ENCODE measurements at regions not wholly inside any gene's neighbourhood (a gene's known extent, or its start where the extent isn't known, plus 50 kb on each side); places are given as distances from the start of the nearest gene placed in this dataset.
"Not testable (repeated sequence)": the region's sequence is repeated elsewhere in the genome, so short reads cannot be mapped to it uniquely, and the experiment has no call there.

- H3K9me3 Mint-ChIP-seq; DNase-seq (ENCODE audit: low spot score); H3K4me1 Mint-ChIP-seq (ENCODE audit: low read depth); H3K4me3 Mint-ChIP-seq (ENCODE audit: low read depth); H3K36me3 Mint-ChIP-seq (ENCODE audit: low read depth); intact Hi-C loops (cut with micrococcal nuclease); H3K27me3 Mint-ChIP-seq (ENCODE audit: low read depth); H3K27ac Mint-ChIP-seq: not testable (repeated sequence)
Measured at GRCh38 chr6:106857310-106857709, 117.2 kb downstream of the CD24 start.

GRCh38 chr6:106856227-106856874, 118.2 kb downstream of the CD24 start:
- no peak overlapping the region for H3K4me3 Mint-ChIP-seq (ENCODE audit: low read depth)

GRCh38 chr6:106855117-106855516, 119.4 kb downstream of the CD24 start:
- no peaks in the 10 kb centered on the region for H3K4me1 Mint-ChIP-seq (ENCODE audit: low read depth)
- H3K9me3 Mint-ChIP-seq: no peaks in the 10 kb centered on the region
- H3K27me3 Mint-ChIP-seq (ENCODE audit: low read depth): peaks cover 5% of the 10 kb centered on the region
- DNase-seq (ENCODE audit: low spot score): no peak
- no peak overlapping the region for H3K27ac Mint-ChIP-seq
- no peak overlapping the region for H3K4me3 Mint-ChIP-seq (ENCODE audit: low read depth)
- no peaks in the 10 kb centered on the region for H3K36me3 Mint-ChIP-seq (ENCODE audit: low read depth)
- intact Hi-C loops (cut with micrococcal nuclease): no loop called here

More at GRCh38 chr6:106856227-106856874, 118.2 kb downstream of the CD24 start:
- Mint-ChIP-seq H3K27me3 (ENCODE audit: low read depth) (peaks cover 5% of the 10 kb centered on the region), H3K27ac (no peak overlapping the region), H3K4me1 (ENCODE audit: low read depth) (no peaks in the 10 kb centered on the region), H3K36me3 (ENCODE audit: low read depth) (no peaks in the 10 kb centered on the region), H3K9me3 (peaks cover 6% of the 10 kb centered on the region)
- intact Hi-C loops (cut with micrococcal nuclease): no loop called here
- no peak for DNase-seq (ENCODE audit: low spot score)

DNA sequence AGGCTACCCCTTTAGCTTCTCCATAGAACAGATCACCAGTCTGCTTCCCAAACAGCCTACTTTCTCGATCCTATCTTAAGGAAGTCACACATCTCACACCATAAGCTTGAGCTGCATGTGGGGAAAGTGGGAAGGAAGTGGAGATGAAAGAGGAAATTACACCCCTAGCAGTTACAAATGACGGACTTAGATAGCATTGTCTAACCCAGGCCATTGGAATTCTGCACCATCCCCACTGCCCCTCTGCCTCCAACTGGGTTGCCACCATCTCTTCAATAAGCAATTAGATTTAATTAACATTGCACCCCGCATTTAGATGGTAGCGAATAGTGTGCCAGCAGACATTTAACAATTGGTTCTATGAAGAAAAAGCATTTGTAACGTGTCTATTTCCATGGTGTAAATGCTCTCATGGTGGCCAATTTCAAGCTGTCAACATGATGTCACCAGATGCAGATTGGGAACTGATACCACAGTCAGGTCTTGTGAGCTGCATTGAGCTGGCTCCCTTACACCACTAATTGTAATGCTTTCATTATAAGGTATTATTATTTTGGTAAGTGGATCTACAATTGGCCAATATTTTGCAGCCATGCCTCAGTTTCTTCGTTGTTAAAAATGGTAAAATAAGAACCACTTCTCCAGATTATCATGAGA, 124.7 kb downstream of the CD24 start:
- Mint-ChIP-seq H3K4me3 (ENCODE audit: low read depth) (no peak overlapping the region), H3K36me3 (ENCODE audit: low read depth) (no peaks in the 10 kb centered on the region), H3K4me1 (ENCODE audit: low read depth) (no peaks in the 10 kb centered on the region), H3K27me3 (ENCODE audit: low read depth) (peaks cover 5% of the 10 kb centered on the region), H3K27ac (no peak overlapping the region), H3K9me3 (no peaks in the 10 kb centered on the region)
- intact Hi-C loops (cut with micrococcal nuclease): no loop called here
- DNase-seq (ENCODE audit: low spot score): no peak

DNA sequence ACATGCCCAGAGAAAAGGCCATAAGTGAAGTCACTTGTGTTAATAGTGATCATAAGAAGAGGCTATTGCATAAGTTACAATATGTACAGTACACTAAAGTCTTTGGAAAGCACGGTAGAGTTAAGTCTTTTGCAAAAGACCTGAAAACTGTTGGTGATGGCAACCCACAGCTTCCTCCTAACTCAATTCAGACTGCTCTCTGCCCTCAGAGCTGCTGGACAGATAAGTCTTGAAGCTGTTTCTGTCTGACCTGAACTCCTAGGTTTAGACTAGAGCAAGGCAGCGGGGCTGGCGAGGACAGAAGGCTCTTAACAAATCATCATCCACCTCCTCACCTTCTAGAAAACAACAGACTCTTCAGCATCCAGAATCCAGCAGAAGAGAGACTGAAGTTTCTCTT, 125.4 kb downstream of the CD24 start:
- peaks cover 3% of the 10 kb centered on the region for H3K27me3 Mint-ChIP-seq (ENCODE audit: low read depth)
- no peak overlapping the region for H3K4me3 Mint-ChIP-seq (ENCODE audit: low read depth)
- intact Hi-C loops (cut with micrococcal nuclease): no loop called here
- no peak for DNase-seq (ENCODE audit: low spot score)
- H3K9me3 Mint-ChIP-seq: no peaks in the 10 kb centered on the region
- no peaks in the 10 kb centered on the region for H3K4me1 Mint-ChIP-seq (ENCODE audit: low read depth)
- H3K27ac Mint-ChIP-seq: no peak overlapping the region
- no peaks in the 10 kb centered on the region for H3K36me3 Mint-ChIP-seq (ENCODE audit: low read depth)

GRCh38 chr6:106847116-106847515, 127.4 kb downstream of the CD24 start:
- no peak for DNase-seq (ENCODE audit: low spot score)
- H3K9me3 Mint-ChIP-seq: no peaks in the 10 kb centered on the region
- no peak overlapping the region for H3K27ac Mint-ChIP-seq
- H3K4me1 Mint-ChIP-seq (ENCODE audit: low read depth): no peaks in the 10 kb centered on the region
- H3K27me3 Mint-ChIP-seq (ENCODE audit: low read depth): peaks cover 10% of the 10 kb centered on the region
- intact Hi-C loops (cut with micrococcal nuclease): no loop called here
- H3K4me3 Mint-ChIP-seq (ENCODE audit: low read depth): no peak overlapping the region
- no peaks in the 10 kb centered on the region for H3K36me3 Mint-ChIP-seq (ENCODE audit: low read depth)

- Mint-ChIP-seq H3K27me3 (ENCODE audit: low read depth) (peaks cover 8% of the 10 kb centered on the region), H3K9me3 (no peaks in the 10 kb centered on the region), H3K4me3 (ENCODE audit: low read depth) (no peak overlapping the region), H3K27ac (no peak overlapping the region), H3K4me1 (ENCODE audit: low read depth) (no peaks in the 10 kb centered on the region), H3K36me3 (ENCODE audit: low read depth) (no peaks in the 10 kb centered on the region)
- intact Hi-C loops (cut with micrococcal nuclease): no loop called here
- no peak for DNase-seq (ENCODE audit: low spot score)
Measured at GRCh38 chr6:106844930-106845329, 129.6 kb downstream of the CD24 start.

DNA sequence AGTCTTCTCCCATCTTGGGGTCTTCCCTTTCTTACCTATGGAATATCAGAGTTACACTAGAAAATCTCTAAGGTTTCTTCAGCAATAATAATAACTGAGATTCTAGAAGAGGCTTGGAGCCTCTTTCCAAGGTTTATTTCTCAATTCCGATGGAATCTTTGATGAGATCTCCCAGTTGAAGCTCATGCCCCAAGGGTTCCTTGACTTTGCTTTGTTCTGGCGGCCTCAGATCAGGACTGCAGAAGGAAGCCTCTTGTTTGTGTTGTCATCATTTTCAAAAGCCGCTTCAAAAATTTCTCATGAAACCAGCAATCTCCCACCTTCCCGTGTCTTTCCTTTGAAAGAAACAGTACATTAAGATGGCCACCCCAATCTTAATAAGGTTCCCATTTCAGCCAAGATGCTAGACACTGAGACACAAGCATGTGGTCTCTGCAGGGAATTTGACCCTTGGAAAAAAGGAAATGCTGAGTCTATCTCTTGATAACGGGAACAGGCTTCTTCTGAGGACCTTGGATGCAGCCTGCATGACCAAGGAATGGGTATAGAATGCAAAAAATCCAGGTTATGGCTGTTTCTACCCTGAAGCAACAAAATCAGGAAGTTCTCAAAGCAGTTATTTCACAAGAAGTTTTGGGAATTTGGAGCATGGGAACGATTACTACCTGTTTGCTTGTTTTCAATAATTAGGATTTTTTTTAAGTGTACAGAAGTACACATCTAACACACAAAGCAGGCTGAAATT, 141.6 kb downstream of the CD24 start:
- peaks cover 23% of the 10 kb centered on the region for H3K27me3 Mint-ChIP-seq (ENCODE audit: low read depth)
- H3K36me3 Mint-ChIP-seq (ENCODE audit: low read depth): no peaks in the 10 kb centered on the region
- H3K4me1 Mint-ChIP-seq (ENCODE audit: low read depth): no peaks in the 10 kb centered on the region
- no peaks in the 10 kb centered on the region for H3K9me3 Mint-ChIP-seq
- intact Hi-C loops (cut with micrococcal nuclease): no loop called here
- no peak overlapping the region for H3K27ac Mint-ChIP-seq
- H3K4me3 Mint-ChIP-seq (ENCODE audit: low read depth): no peak overlapping the region
- no peak for DNase-seq (ENCODE audit: low spot score)

GRCh38 chr6:106830930-106831329, 143.6 kb downstream of the CD24 start:
- no peaks in the 10 kb centered on the region for H3K9me3 Mint-ChIP-seq
- H3K4me1 Mint-ChIP-seq (ENCODE audit: low read depth): no peaks in the 10 kb centered on the region
- no peak overlapping the region for H3K27ac Mint-ChIP-seq
- H3K36me3 Mint-ChIP-seq (ENCODE audit: low read depth): no peaks in the 10 kb centered on the region
- H3K27me3 Mint-ChIP-seq (ENCODE audit: low read depth): peaks cover 14% of the 10 kb centered on the region
- intact Hi-C loops (cut with micrococcal nuclease): no loop called here
- no peak overlapping the region for H3K4me3 Mint-ChIP-seq (ENCODE audit: low read depth)
- no peak for DNase-seq (ENCODE audit: low spot score)

GRCh38 chr6:106829451-106829850, 145.1 kb downstream of the CD24 start:
- no peak overlapping the region for H3K4me3 Mint-ChIP-seq (ENCODE audit: low read depth)
- H3K27ac Mint-ChIP-seq: no peak overlapping the region
- H3K9me3 Mint-ChIP-seq: no peaks in the 10 kb centered on the region
- intact Hi-C loops (cut with micrococcal nuclease): no loop called here
- peaks cover 9% of the 10 kb centered on the region for H3K27me3 Mint-ChIP-seq (ENCODE audit: low read depth)
- H3K4me1 Mint-ChIP-seq (ENCODE audit: low read depth): no peaks in the 10 kb centered on the region
- DNase-seq (ENCODE audit: low spot score): no peak
- no peaks in the 10 kb centered on the region for H3K36me3 Mint-ChIP-seq (ENCODE audit: low read depth)

GRCh38 chr6:106827081-106827480, 147.4 kb downstream of the CD24 start:
- peaks cover 7% of the 10 kb centered on the region for H3K27me3 Mint-ChIP-seq (ENCODE audit: low read depth)
- H3K36me3 Mint-ChIP-seq (ENCODE audit: low read depth): no peaks in the 10 kb centered on the region
- H3K9me3 Mint-ChIP-seq: no peaks in the 10 kb centered on the region
- no peak overlapping the region for H3K27ac Mint-ChIP-seq
- no peak overlapping the region for H3K4me3 Mint-ChIP-seq (ENCODE audit: low read depth)
- H3K4me1 Mint-ChIP-seq (ENCODE audit: low read depth): no peaks in the 10 kb centered on the region
- DNase-seq (ENCODE audit: low spot score): no peak
- intact Hi-C loops (cut with micrococcal nuclease): no loop called here

DNA sequence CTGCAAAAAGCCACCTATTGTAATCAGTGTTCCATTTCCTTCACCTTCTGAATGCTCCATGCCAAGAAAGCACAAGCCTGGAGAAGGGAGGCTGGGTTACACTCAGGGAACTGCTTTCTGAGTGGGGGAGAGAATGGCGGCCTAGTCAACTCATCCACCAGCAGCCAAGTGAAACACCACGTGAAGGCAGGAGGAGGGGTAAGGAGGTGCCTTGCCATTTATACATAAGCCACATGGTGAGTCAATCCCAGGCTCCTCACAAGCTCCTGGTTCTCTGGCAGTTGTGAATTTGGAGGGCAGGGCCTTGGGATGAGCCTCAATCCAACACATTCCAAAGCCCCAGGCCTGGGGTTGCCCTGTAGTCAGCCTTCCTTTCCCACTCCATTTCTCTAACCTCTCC, 149.4 kb downstream of the CD24 start:
- Mint-ChIP-seq H3K4me3 (ENCODE audit: low read depth) (no peak overlapping the region), H3K4me1 (ENCODE audit: low read depth) (no peaks in the 10 kb centered on the region), H3K9me3 (no peaks in the 10 kb centered on the region), H3K36me3 (ENCODE audit: low read depth) (no peaks in the 10 kb centered on the region), H3K27ac (no peak overlapping the region), H3K27me3 (ENCODE audit: low read depth) (peaks cover 4% of the 10 kb centered on the region)
- DNase-seq (ENCODE audit: low spot score): no peak
- intact Hi-C loops (cut with micrococcal nuclease): no loop called here

DNA sequence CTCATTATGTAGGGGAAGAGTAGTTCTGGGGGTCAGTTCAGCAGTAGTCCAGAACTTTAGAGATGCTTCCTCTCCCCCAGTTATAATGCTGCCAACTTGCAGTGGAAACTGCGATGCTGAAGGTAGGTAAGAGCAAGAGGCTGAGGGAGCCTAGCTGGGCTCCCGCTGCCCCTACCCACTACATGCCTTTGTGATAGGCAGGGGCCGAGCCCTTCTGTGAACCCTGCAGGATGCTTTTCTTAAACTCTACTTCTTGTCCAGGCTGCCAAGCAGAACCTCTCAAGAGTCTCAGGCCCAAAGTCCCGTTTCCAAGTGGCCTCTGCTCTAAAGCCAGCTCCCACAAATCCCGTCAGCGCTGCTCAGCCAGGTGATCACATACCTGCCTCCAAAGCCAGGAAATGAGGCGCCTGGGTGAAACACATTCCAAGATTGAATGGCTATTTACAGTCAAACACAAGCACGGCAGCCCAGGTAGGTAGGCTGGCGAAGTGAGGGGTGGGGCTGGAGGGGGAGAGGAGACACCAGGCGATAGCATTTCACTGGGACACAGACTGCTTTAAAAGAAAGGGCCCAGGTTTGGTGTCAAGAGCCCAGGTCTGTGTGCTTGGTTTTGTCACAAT, 150.7 kb downstream of the CD24 start:
- no peak overlapping the region for H3K4me3 Mint-ChIP-seq (ENCODE audit: low read depth)
- no peaks in the 10 kb centered on the region for H3K4me1 Mint-ChIP-seq (ENCODE audit: low read depth)
- H3K27ac Mint-ChIP-seq: no peak overlapping the region
- no peaks in the 10 kb centered on the region for H3K9me3 Mint-ChIP-seq
- intact Hi-C loops (cut with micrococcal nuclease): no loop called here
- no peak for DNase-seq (ENCODE audit: low spot score)
- H3K36me3 Mint-ChIP-seq (ENCODE audit: low read depth): no peaks in the 10 kb centered on the region
- H3K27me3 Mint-ChIP-seq (ENCODE audit: low read depth): peaks cover 4% of the 10 kb centered on the region
